ENCODE measurements at regions not wholly inside any gene's neighbourhood (a gene's known extent, or its start where the extent isn't known, plus 50 kb on each side); places are given as distances from the start of the nearest gene placed in this dataset.

- H2BK5ac ChIP-seq (ENCODE audit: low read depth, low read length, poor library complexity, severe bottlenecking): no peak overlapping the region
- H3K4me3 ChIP-seq (ENCODE audit: insufficient read depth in 1 of 2, low read depth in 1 of 2, low read length in 2 of 2): peak overlapping the region in 1 of 2 experiments; percentile 10
- H2BK12ac ChIP-seq (ENCODE audit: low read length in 2 of 2): no peak overlapping the region
Measured at GRCh38 chr5:67999391-67999790, 216.2 kb upstream of the PIK3R1 start.

GRCh38 chr5:67998709-67999261 lies 216.8 kb upstream of the PIK3R1 start:
- Histone ChIP-seq H2BK12ac (ENCODE audit: low read length in 2 of 2) (peak overlapping the region in 1 of 2 experiments; percentile 97), H3K27me3 (ENCODE audit: control insufficient read depth in 1 of 2, insufficient read depth in 1 of 2, low read length in 2 of 2) (no peaks in the 10 kb centered on the region), H3K4ac (ENCODE audit: low read depth in 1 of 2, low read length in 2 of 2) (peak overlapping the region; percentile 19 to 75), H3K27ac (ENCODE audit: low read length, poor library complexity, severe bottlenecking) (no peak overlapping the region), H3K4me1 (ENCODE audit: control insufficient read depth, insufficient read depth, low read depth, low read length) (peaks cover 9% of the 10 kb centered on the region), H4K91ac (ENCODE audit: low read length) (peak overlapping the region; percentile 22), H2AFZ (ENCODE audit: low read depth, low read length) (peak overlapping the region; percentile 54), H3K14ac (ENCODE audit: low read length in 2 of 2) (peak overlapping the region in 1 of 2 experiments; percentile 30), H2BK15ac (ENCODE audit: low read depth, poor library complexity, severe bottlenecking) (no peak overlapping the region), H2AK5ac (ENCODE audit: low read length, severe bottlenecking) (no peak overlapping the region), H4K8ac (ENCODE audit: low read length) (peak overlapping the region; percentile 4), H3K9ac (ENCODE audit: low read length) (peak overlapping the region; percentile 34), H3K79me1 (replicated peaks; ENCODE audit: low read length, poor library complexity, severe bottlenecking) (no peaks in the 10 kb centered on the region), H2BK5ac (ENCODE audit: low read depth, low read length, poor library complexity, severe bottlenecking) (no peak overlapping the region), H3K4me2 (ENCODE audit: low read length, poor library complexity, severe bottlenecking) (no peak overlapping the region), H3K18ac (ENCODE audit: low read depth in 1 of 2, low read length in 2 of 2) (peak overlapping the region; percentile 9 to 88), H3K36me3 (ENCODE audit: control insufficient read depth in 1 of 2, insufficient read depth in 2 of 2, low read depth in 1 of 2, low read length in 2 of 2) (no peaks in the 10 kb centered on the region), H3K9me3 (ENCODE audit: control insufficient read depth, low read length) (no peaks in the 10 kb centered on the region), H3K4me3 (ENCODE audit: insufficient read depth in 1 of 2, low read depth in 1 of 2, low read length in 2 of 2) (peak overlapping the region in 1 of 2 experiments; percentile 10), H2BK120ac (ENCODE audit: low read depth, low read length) (no peak overlapping the region), H3K23ac (ENCODE audit: low read length in 2 of 2) (no peak overlapping the region)
- WGBS: 19% methylated on average over 6 of the region's 7 CpGs
- peak; percentile 91 for DNase-seq

More at GRCh38 chr5:67999391-67999790, 216.2 kb upstream of the PIK3R1 start:
- Histone ChIP-seq H3K9me3 (ENCODE audit: control insufficient read depth, low read length) (no peaks in the 10 kb centered on the region), H3K23ac (ENCODE audit: low read length in 2 of 2) (no peak overlapping the region), H3K36me3 (ENCODE audit: control insufficient read depth in 1 of 2, insufficient read depth in 2 of 2, low read depth in 1 of 2, low read length in 2 of 2) (no peaks in the 10 kb centered on the region), H3K9ac (ENCODE audit: low read length) (no peak overlapping the region), H4K8ac (ENCODE audit: low read length) (no peak overlapping the region), H3K27me3 (ENCODE audit: control insufficient read depth in 1 of 2, insufficient read depth in 1 of 2, low read length in 2 of 2) (no peaks in the 10 kb centered on the region), H2BK15ac (ENCODE audit: low read depth, poor library complexity, severe bottlenecking) (no peak overlapping the region), H3K14ac (ENCODE audit: low read length in 2 of 2) (no peak overlapping the region), H2AK5ac (ENCODE audit: low read length, severe bottlenecking) (no peak overlapping the region), H2BK120ac (ENCODE audit: low read depth, low read length) (no peak overlapping the region), H3K79me1 (replicated peaks; ENCODE audit: low read length, poor library complexity, severe bottlenecking) (no peaks in the 10 kb centered on the region), H3K27ac (ENCODE audit: low read length, poor library complexity, severe bottlenecking) (no peak overlapping the region), H3K4ac (ENCODE audit: low read depth in 1 of 2, low read length in 2 of 2) (no peak overlapping the region), H3K4me2 (ENCODE audit: low read length, poor library complexity, severe bottlenecking) (no peak overlapping the region), H4K91ac (ENCODE audit: low read length) (no peak overlapping the region), H3K4me1 (ENCODE audit: control insufficient read depth, insufficient read depth, low read depth, low read length) (peaks cover 9% of the 10 kb centered on the region), H3K18ac (ENCODE audit: low read depth in 1 of 2, low read length in 2 of 2) (no peak overlapping the region), H2AFZ (ENCODE audit: low read depth, low read length) (no peak overlapping the region)
- WGBS: 85% methylated on average over 2 of the region's 2 CpGs
- no peak for DNase-seq

GRCh38 chr5:67997892-67998457 lies 217.6 kb upstream of the PIK3R1 start:
- Histone ChIP-seq H2AK5ac (ENCODE audit: low read length, severe bottlenecking) (no peak overlapping the region), H3K36me3 (ENCODE audit: control insufficient read depth in 1 of 2, insufficient read depth in 2 of 2, low read depth in 1 of 2, low read length in 2 of 2) (no peaks in the 10 kb centered on the region), H3K4me1 (ENCODE audit: control insufficient read depth, insufficient read depth, low read depth, low read length) (peaks cover 9% of the 10 kb centered on the region), H2BK15ac (ENCODE audit: low read depth, poor library complexity, severe bottlenecking) (no peak overlapping the region), H3K9me3 (ENCODE audit: control insufficient read depth, low read length) (no peaks in the 10 kb centered on the region), H3K23ac (ENCODE audit: low read length in 2 of 2) (no peak overlapping the region), H3K4ac (ENCODE audit: low read depth in 1 of 2, low read length in 2 of 2) (peak overlapping the region; percentile 35 to 63), H3K4me2 (ENCODE audit: low read length, poor library complexity, severe bottlenecking) (no peak overlapping the region), H3K27me3 (ENCODE audit: control insufficient read depth in 1 of 2, insufficient read depth in 1 of 2, low read length in 2 of 2) (no peaks in the 10 kb centered on the region), H3K9ac (ENCODE audit: low read length) (no peak overlapping the region), H3K4me3 (ENCODE audit: insufficient read depth in 1 of 2, low read depth in 1 of 2, low read length in 2 of 2) (no peak overlapping the region), H4K91ac (ENCODE audit: low read length) (no peak overlapping the region), H3K79me1 (replicated peaks; ENCODE audit: low read length, poor library complexity, severe bottlenecking) (no peaks in the 10 kb centered on the region), H4K8ac (ENCODE audit: low read length) (no peak overlapping the region), H3K27ac (ENCODE audit: low read length, poor library complexity, severe bottlenecking) (no peak overlapping the region), H2AFZ (ENCODE audit: low read depth, low read length) (no peak overlapping the region), H2BK12ac (ENCODE audit: low read length in 2 of 2) (peak overlapping the region in 1 of 2 experiments; percentile 83), H2BK120ac (ENCODE audit: low read depth, low read length) (no peak overlapping the region), H3K14ac (ENCODE audit: low read length in 2 of 2) (no peak overlapping the region), H2BK5ac (ENCODE audit: low read depth, low read length, poor library complexity, severe bottlenecking) (no peak overlapping the region), H3K18ac (ENCODE audit: low read depth in 1 of 2, low read length in 2 of 2) (peak overlapping the region in 1 of 2 experiments; percentile 68)
- DNase-seq: no peak
- WGBS: 97% methylated on average over 3 of the region's 5 CpGs

GRCh38 chr5:67997148-67997547 lies 218.4 kb upstream of the PIK3R1 start:
- WGBS: 100% methylated on average over 1 of the region's 1 CpG
- Histone ChIP-seq H2AFZ (ENCODE audit: low read depth, low read length) (no peak overlapping the region), H2BK5ac (ENCODE audit: low read depth, low read length, poor library complexity, severe bottlenecking) (no peak overlapping the region), H3K27ac (ENCODE audit: low read length, poor library complexity, severe bottlenecking) (no peak overlapping the region), H4K91ac (ENCODE audit: low read length) (no peak overlapping the region), H2BK120ac (ENCODE audit: low read depth, low read length) (no peak overlapping the region), H3K4me3 (ENCODE audit: insufficient read depth in 1 of 2, low read depth in 1 of 2, low read length in 2 of 2) (no peak overlapping the region), H3K27me3 (ENCODE audit: control insufficient read depth in 1 of 2, insufficient read depth in 1 of 2, low read length in 2 of 2) (no peaks in the 10 kb centered on the region), H3K9ac (ENCODE audit: low read length) (no peak overlapping the region), H3K36me3 (ENCODE audit: control insufficient read depth in 1 of 2, insufficient read depth in 2 of 2, low read depth in 1 of 2, low read length in 2 of 2) (no peaks in the 10 kb centered on the region), H3K9me3 (ENCODE audit: control insufficient read depth, low read length) (no peaks in the 10 kb centered on the region), H3K18ac (ENCODE audit: low read depth in 1 of 2, low read length in 2 of 2) (peak overlapping the region in 1 of 2 experiments; percentile 13), H3K79me1 (replicated peaks; ENCODE audit: low read length, poor library complexity, severe bottlenecking) (no peaks in the 10 kb centered on the region), H2BK12ac (ENCODE audit: low read length in 2 of 2) (no peak overlapping the region), H3K4ac (ENCODE audit: low read depth in 1 of 2, low read length in 2 of 2) (no peak overlapping the region), H2AK5ac (ENCODE audit: low read length, severe bottlenecking) (no peak overlapping the region), H3K4me1 (ENCODE audit: control insufficient read depth, insufficient read depth, low read depth, low read length) (peaks cover 9% of the 10 kb centered on the region), H4K8ac (ENCODE audit: low read length) (no peak overlapping the region), H3K4me2 (ENCODE audit: low read length, poor library complexity, severe bottlenecking) (no peak overlapping the region), H3K23ac (ENCODE audit: low read length in 2 of 2) (no peak overlapping the region), H3K14ac (ENCODE audit: low read length in 2 of 2) (no peak overlapping the region), H2BK15ac (ENCODE audit: low read depth, poor library complexity, severe bottlenecking) (peak overlapping the region; percentile 75)
- DNase-seq: no peak
